IMR-90 (cell line): ENCODE measurements at regions not wholly inside any gene's neighbourhood (a gene's known extent, or its start where the extent isn't known, plus 50 kb on each side); places are given as distances from the start of the nearest gene placed in this dataset.

Experiments used
- ATAC-seq: fragments of 200-7000 bp; cut with Tn5 transposase; 2 replicates; pipeline ENCODE4 v1.9.1; 2020; ENCODE audit warnings: low read depth, mild to moderate bottlenecking, moderate library complexity
- BruUV-seq: library from RNA; stranded (reverse); fragments of 400-500 nt; replicated peaks from 2 replicates; lab custom pipeline; 2021; lab: Mats Ljungman, UMichigan
- CTCF ChIA-PET: fragments of 300-600 bp; formaldehyde crosslinking; extraction: SDS; loops from one replicate; lab custom pipeline; 2021; ENCODE audit warnings: antibody characterized with exemption; lab: Yijun Ruan, JAX
- POLR2A ChIA-PET: fragments of 300-600 bp; sonication (Branson Sonifier 250); formaldehyde crosslinking; loops from one replicate; lab custom pipeline; 2022; ENCODE audit warnings: antibody characterized with exemption; ENCODE audit not compliant: unreplicated experiment; lab: Charles Lee
- DNase-seq: peaks from one replicate; pipeline ENCODE4 v3.0.0; 2013
- H2AFZ ChIP-seq: replicated peaks from 2 replicates; pipeline ENCODE3; 2013; ENCODE audit warnings: low read length, mild to moderate bottlenecking; ENCODE audit not compliant: poor library complexity
- H2AK5ac ChIP-seq: 2 replicates; pipeline ENCODE4 v1.6.1; 2013; ENCODE audit warnings: low read depth, low read length, inconsistent platforms
- H2AK9ac ChIP-seq: replicated peaks from 2 replicates; pipeline ENCODE3; 2013; ENCODE audit warnings: mild to moderate bottlenecking, low read depth, low read length, moderate library complexity; ENCODE audit not compliant: poor library complexity
- H2BK120ac ChIP-seq: 2 replicates; pipeline ENCODE4 v1.6.1; 2013; ENCODE audit warnings: low read depth, low read length, inconsistent platforms
- H2BK15ac ChIP-seq: 3 replicates; pipeline ENCODE4 v1.6.1; 2013; ENCODE audit warnings: low read depth, low read length, inconsistent platforms
- H2BK20ac ChIP-seq: 2 replicates; pipeline ENCODE4 v1.6.1; 2013; ENCODE audit warnings: low read depth, mild to moderate bottlenecking, inconsistent platforms, low read length, moderate library complexity
- H2BK5ac ChIP-seq: 2 replicates; pipeline ENCODE4 v1.6.1; 2013; ENCODE audit warnings: mild to moderate bottlenecking, low read depth, low read length, inconsistent platforms; ENCODE audit not compliant: poor library complexity, severe bottlenecking
- H3K14ac ChIP-seq: replicated peaks from 2 replicates; pipeline ENCODE4 v1.6.1; 2013; ENCODE audit warnings: low read depth, low read length, inconsistent platforms
- H3K18ac ChIP-seq: 2 replicates; pipeline ENCODE4 v1.6.1; 2013; ENCODE audit warnings: low read depth, low read length, control low read depth
- H3K23ac ChIP-seq: 2 replicates; pipeline ENCODE4 v1.6.1; 2013; ENCODE audit warnings: low read depth, low read length, inconsistent platforms
- H3K27ac ChIP-seq: 2 replicates; pipeline ENCODE4 v1.5.1; 2013; ENCODE audit warnings: mild to moderate bottlenecking, control low read depth, low read length; ENCODE audit not compliant: insufficient read depth
- H3K27me3 ChIP-seq: 2 replicates; pipeline ENCODE4 v1.6.1; 2013; ENCODE audit warnings: low read length; ENCODE audit not compliant: control insufficient read depth, insufficient read depth
- H3K36me3 ChIP-seq: 2 replicates; pipeline ENCODE4 v1.6.1; 2013; ENCODE audit warnings: low read length, mixed read lengths; ENCODE audit not compliant: control insufficient read depth, insufficient read depth
- H3K4ac ChIP-seq: 2 replicates; pipeline ENCODE4 v1.6.1; 2013; ENCODE audit warnings: low read depth, low read length, inconsistent platforms
- H3K4me1 ChIP-seq: 2 replicates; pipeline ENCODE4 v1.6.1; 2013; ENCODE audit warnings: low read length, mixed read lengths; ENCODE audit not compliant: control insufficient read depth, insufficient read depth
- H3K4me2 ChIP-seq: 2 replicates; pipeline ENCODE4 v1.6.1; 2013; ENCODE audit warnings: low read depth, mild to moderate bottlenecking, control low read depth, low read length, moderate library complexity
- H3K4me3 ChIP-seq: 2 replicates; pipeline ENCODE4 v1.5.1; 2013; ENCODE audit warnings: low read depth, mild to moderate bottlenecking, control low read depth, low read length, moderate library complexity; ENCODE audit not compliant: insufficient read depth
- H3K56ac ChIP-seq: 2 replicates; pipeline ENCODE4 v1.6.1; 2013; ENCODE audit warnings: low read length, inconsistent platforms; ENCODE audit not compliant: insufficient read depth; ENCODE audit errors: extremely low read depth
- H3K79me1 ChIP-seq, 2 experiments: 2 replicates each; pipeline ENCODE4 v1.6.1; 2013; ENCODE audit warnings: low read length in 2 of 2, inconsistent platforms in 1 of 2, low read depth in 1 of 2
- H3K9ac ChIP-seq: 2 replicates; pipeline ENCODE4 v1.6.1; 2013; ENCODE audit warnings: low read depth, low read length, control low read depth
- H3K9me1 ChIP-seq: 2 replicates; pipeline ENCODE4 v1.6.1; 2013; ENCODE audit warnings: low read length, inconsistent platforms; ENCODE audit not compliant: insufficient read depth
- H3K9me3 ChIP-seq: 2 replicates; pipeline ENCODE4 v1.6.1; 2013; ENCODE audit warnings: low read length; ENCODE audit not compliant: control insufficient read depth, insufficient read depth
- H4K20me1 ChIP-seq: 2 replicates; pipeline ENCODE4 v1.6.1; 2013; ENCODE audit warnings: low read length, inconsistent platforms; ENCODE audit not compliant: insufficient read depth
- H4K5ac ChIP-seq: 2 replicates; pipeline ENCODE4 v1.6.1; 2013; ENCODE audit warnings: mild to moderate bottlenecking, low read depth, low read length, control low read depth
- H4K8ac ChIP-seq, 2 experiments: 2 replicates each; pipeline ENCODE4 v1.6.1; 2013; ENCODE audit warnings: low read depth in 2 of 2, low read length in 2 of 2, control low read depth in 1 of 2, inconsistent platforms in 1 of 2
- H4K91ac ChIP-seq: 2 replicates; pipeline ENCODE4 v1.6.1; 2013; ENCODE audit warnings: low read depth, low read length, inconsistent platforms; ENCODE audit not compliant: insufficient read depth
- BHLHE40 ChIP-seq: fragments of 150-350 bp; IDR thresholded peaks from 2 replicates; pipeline ENCODE4 v1.6.1; 2016; ENCODE audit warnings: mild to moderate bottlenecking, low read depth, low read length
- CEBPB ChIP-seq: IDR thresholded peaks from 2 replicates; pipeline ENCODE4 v1.6.1; 2012; ENCODE audit warnings: low read depth, low read length, improper control_type of control experiment
- CHD1 ChIP-seq: IDR thresholded peaks from 2 replicates; pipeline ENCODE4 v1.6.1; 2012; ENCODE audit warnings: low read depth, low read length, improper control_type of control experiment
- CTCF ChIP-seq: conservative IDR thresholded peaks from 2 replicates; pipeline ENCODE4 v1.5.1; 2012; ENCODE audit warnings: mild to moderate bottlenecking, low read depth, low read length, improper control_type of control experiment
- ELK1 ChIP-seq: fragments of 150-350 bp; IDR thresholded peaks from 2 replicates; pipeline ENCODE4 v1.6.1; 2016; ENCODE audit warnings: low read depth, mild to moderate bottlenecking, low read length, moderate library complexity, borderline replicate concordance
- FOS ChIP-seq: fragments of 150-350 bp; IDR thresholded peaks from 2 replicates; pipeline ENCODE4 v1.6.1; 2016; ENCODE audit warnings: low read depth, low read length
- MAFK ChIP-seq: IDR thresholded peaks from 2 replicates; pipeline ENCODE4 v1.6.1; 2012; ENCODE audit warnings: low read depth, low read length, improper control_type of control experiment
- MAZ ChIP-seq: IDR thresholded peaks from 2 replicates; pipeline ENCODE4 v1.6.1; 2012; ENCODE audit warnings: low read depth, mild to moderate bottlenecking, low read length, improper control_type of control experiment, moderate library complexity, borderline replicate concordance
- MXI1 ChIP-seq: IDR thresholded peaks from 2 replicates; pipeline ENCODE4 v1.6.1; 2012; ENCODE audit warnings: low read depth, mild to moderate bottlenecking, low read length, moderate library complexity, borderline replicate concordance
- NFE2L2 ChIP-seq: fragments of 150-350 bp; IDR thresholded peaks from 2 replicates; pipeline ENCODE4 v1.6.1; 2016; ENCODE audit warnings: low read depth, mild to moderate bottlenecking, low read length
- POLR2A ChIP-seq: IDR thresholded peaks from 2 replicates; pipeline ENCODE4 v1.6.1; 2012; ENCODE audit warnings: mild to moderate bottlenecking, low read depth, low read length
- RAD21 ChIP-seq: IDR thresholded peaks from 2 replicates; pipeline ENCODE4 v1.6.1; 2012; ENCODE audit warnings: low read length, improper control_type of control experiment
- RCOR1 ChIP-seq: IDR thresholded peaks from 2 replicates; pipeline ENCODE4 v1.6.1; 2012; ENCODE audit warnings: mild to moderate bottlenecking, low read length, improper control_type of control experiment; ENCODE audit not compliant: insufficient replicate concordance
- RFX5 ChIP-seq: IDR thresholded peaks from 2 replicates; pipeline ENCODE4 v1.8.0; 2012; ENCODE audit warnings: low read depth, mild to moderate bottlenecking, low read length, moderate library complexity
- SMC3 ChIP-seq: fragments of 150-350 bp; IDR thresholded peaks from 2 replicates; pipeline ENCODE4 v1.6.1; 2016; ENCODE audit warnings: low read depth, mild to moderate bottlenecking, antibody characterized with exemption, low read length, moderate library complexity
- USF2 ChIP-seq: fragments of 150-350 bp; IDR thresholded peaks from 2 replicates; pipeline ENCODE4 v1.6.1; 2017; ENCODE audit warnings: mild to moderate bottlenecking, antibody characterized with exemption, low read length, low read depth
- whole genome bisulfite sequencing, 2 experiments: methylation state at CpG; one replicate each; pipeline versions ENCODE4 v1.1.5 to v1.1.7; 2013; ENCODE audit warnings: missing lambda C conversion rate in 2 of 2; ENCODE audit not compliant: insufficient read length in 1 of 2; ENCODE audit errors: extremely low coverage in 2 of 2; 5-methylcytosine and 5-hydroxymethylcytosine counted together
- dilution Hi-C: fragments of 300-500 bp; cut with HindIII; formaldehyde crosslinking; loops from one replicate; pipeline ENCODE4 v1.14.3; 2018; ENCODE audit warnings: low sequenced_read_pairs; ENCODE audit not compliant: unreplicated experiment
- in situ Hi-C: fragments of 300-500 bp; cut with MboI; formaldehyde crosslinking; loops from 3 replicates; pipeline ENCODE4 v1.14.3; 2019; ENCODE audit warnings: low sequenced_read_pairs, inconsistent platforms, mixed read lengths
- intact Hi-C: fragments of 100-400 bp; cut with micrococcal nuclease; formaldehyde crosslinking; loops from 2 replicates; pipeline ENCODE4 v1.10.0; 2022

DNA sequence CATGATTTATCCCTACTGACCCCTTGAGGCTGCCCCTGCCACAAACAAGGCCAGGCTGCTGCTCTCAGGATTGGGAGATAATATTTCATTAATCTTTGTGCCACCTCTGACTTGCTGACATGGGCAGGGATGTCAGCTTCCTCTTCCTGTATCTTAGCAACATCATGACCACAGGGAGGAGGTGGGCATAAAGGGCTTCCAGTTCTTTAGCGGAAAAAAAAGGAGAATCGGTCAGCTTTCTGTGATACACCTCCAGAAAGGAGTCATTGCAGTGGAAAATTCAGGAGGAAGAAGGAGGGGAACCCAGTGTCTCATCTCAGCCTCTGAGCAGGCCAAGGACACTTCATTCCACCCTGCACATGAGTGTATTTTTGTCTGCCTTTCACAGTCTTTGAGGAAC is 206.8 kb upstream of the SDK2 start:
- H3K36me3 ChIP-seq: no peaks in the 10 kb centered on the region
- intact Hi-C loops (no loop called here), dilution Hi-C loops (no loop called here), in situ Hi-C loops (no loop called here)
- TF ChIP-seq FOS (no peak), MXI1 (no peak), SMC3 (no peak), ELK1 (no peak), RFX5 (no peak), POLR2A (no peak), NFE2L2 (no peak), MAFK (no peak), CHD1 (no peak), RAD21 (no peak), USF2 (no peak), RCOR1 (no peak), BHLHE40 (no peak), CTCF (no peak), CEBPB (no peak), MAZ (no peak)
- no peak overlapping the region for H2AK9ac ChIP-seq
- no peak overlapping the region for H3K56ac ChIP-seq
- H3K79me1 ChIP-seq: no peaks in the 10 kb centered on the region
- H3K18ac ChIP-seq: no peak overlapping the region
- no peak overlapping the region for H3K4me2 ChIP-seq
- H3K14ac ChIP-seq: no peak overlapping the region
- no peak overlapping the region for H3K23ac ChIP-seq
- no TSS peak for BruUV-seq
- ATAC-seq (no peak), DNase-seq (no peak)
- H3K9me1 ChIP-seq: no peaks in the 10 kb centered on the region
- no peak overlapping the region for H2BK120ac ChIP-seq
- no peak overlapping the region for H3K4me3 ChIP-seq
- no peak overlapping the region for H4K91ac ChIP-seq
- no peak overlapping the region for H2BK5ac ChIP-seq
- POLR2A ChIA-PET: no interaction called here
- H3K27me3 ChIP-seq: no peaks in the 10 kb centered on the region
- H4K20me1 ChIP-seq: no peaks in the 10 kb centered on the region
- H3K4ac ChIP-seq: no peak overlapping the region
- no peaks in the 10 kb centered on the region for H3K4me1 ChIP-seq
- no peak overlapping the region for H3K9ac ChIP-seq
- no peak overlapping the region for H2AFZ ChIP-seq
- no CpG with 5 or more reads among the region's 2 CpGs for WGBS, 2 experiments
- no peak overlapping the region for H3K27ac ChIP-seq
- no peak overlapping the region for H4K8ac ChIP-seq
- no peak overlapping the region for H2BK15ac ChIP-seq
- no peak overlapping the region for H2BK20ac ChIP-seq
- no peak overlapping the region for H4K5ac ChIP-seq
- H3K9me3 ChIP-seq: peaks cover 70% of the 10 kb centered on the region
- no peak overlapping the region for H2AK5ac ChIP-seq
- CTCF ChIA-PET: no interaction called here
